NT2/D1 (cell line): ENCODE measurements at regions not wholly inside any gene's neighbourhood (a gene's known extent, or its start where the extent isn't known, plus 50 kb on each side); places are given as distances from the start of the nearest gene placed in this dataset.

Source experiments
- DNase-seq: peaks from one replicate; pipeline ENCODE4 v3.0.0-alpha.2; 2011; ENCODE audit warnings: low read depth, low spot score
- H3K27me3 ChIP-seq: 2 replicates; pipeline ENCODE4 v1.6.0; 2011; ENCODE audit warnings: mild to moderate bottlenecking; ENCODE audit not compliant: insufficient read length, insufficient read depth
- H3K36me3 ChIP-seq: 2 replicates; pipeline ENCODE4 v1.6.1; 2011; ENCODE audit warnings: mild to moderate bottlenecking, low read length, mixed read lengths; ENCODE audit not compliant: insufficient read depth, insufficient read length
- H3K4me1 ChIP-seq: 2 replicates; pipeline ENCODE4 v1.5.1; 2011; ENCODE audit not compliant: insufficient read depth, insufficient read length
- H3K4me3 ChIP-seq: 2 replicates; pipeline ENCODE4 v1.5.1; 2011; ENCODE audit warnings: low read depth; ENCODE audit not compliant: insufficient read length
- H3K9ac ChIP-seq: 2 replicates; pipeline ENCODE4 v1.6.0; 2011; ENCODE audit warnings: low read depth; ENCODE audit not compliant: insufficient read length
- H3K9me3 ChIP-seq: 2 replicates; pipeline ENCODE4 v1.5.1; 2011; ENCODE audit warnings: mild to moderate bottlenecking, low read length; ENCODE audit not compliant: insufficient read depth
- SUZ12 ChIP-seq: IDR thresholded peaks from 2 replicates; pipeline ENCODE4 v1.6.1; 2011; ENCODE audit not compliant: insufficient read length, insufficient read depth; ENCODE audit errors: extremely low read depth
- YY1 ChIP-seq: IDR thresholded peaks from 2 replicates; pipeline ENCODE4 v1.6.1; 2011; ENCODE audit not compliant: insufficient read length, insufficient read depth
- ZNF274 ChIP-seq: IDR thresholded peaks from 2 replicates; pipeline ENCODE4 v1.6.1; 2011; ENCODE audit warnings: mild to moderate bottlenecking, low read depth, low read length

GRCh38 chr9:36728651-36729520 is 156.2 kb downstream of the MELK start:
- TF ChIP-seq YY1 (no peak), ZNF274 (no peak), SUZ12 (no peak)

DNA sequence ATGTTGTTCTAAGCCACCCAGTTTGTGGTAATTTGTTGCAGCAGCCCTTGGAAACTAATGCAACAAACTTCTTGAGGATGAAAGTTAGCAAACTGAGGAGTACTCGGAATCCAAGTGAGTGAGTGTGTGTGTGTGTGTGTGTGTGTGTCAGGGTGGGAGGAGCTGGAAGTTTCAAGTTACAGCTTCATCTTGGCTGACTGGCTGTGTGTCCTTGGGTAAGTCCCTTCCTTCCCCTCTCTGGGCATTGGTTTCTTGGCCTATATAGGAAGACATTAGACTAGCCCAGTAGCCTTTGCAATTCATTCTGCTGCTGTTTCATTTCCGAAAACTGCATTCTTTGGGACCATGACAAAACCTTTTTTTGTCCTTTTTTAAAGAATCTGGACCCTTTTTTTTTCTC is 157.2 kb downstream of the MELK start:
- Histone ChIP-seq H3K9me3 (0 out of 2 replicates have a peak, but pooled peaks cover 5% of the 10 kb centered on the region), H3K9ac (no peak overlapping the region), H3K4me1 (peaks cover 5% of the 10 kb centered on the region), H3K4me3 (no peak overlapping the region), H3K27me3 (no peaks in the 10 kb centered on the region), H3K36me3 (no peaks in the 10 kb centered on the region)
- TF ChIP-seq SUZ12: no peak
- TF ChIP-seq ZNF274: no peak
- no peak for TF ChIP-seq YY1
- DNase-seq: no peak

More at GRCh38 chr9:36728651-36729520, 156.2 kb downstream of the MELK start:
- Histone ChIP-seq H3K4me1 (peaks cover 5% of the 10 kb centered on the region), H3K36me3 (no peaks in the 10 kb centered on the region), H3K9me3 (0 out of 2 replicates have a peak, but pooled peaks cover 5% of the 10 kb centered on the region), H3K27me3 (no peaks in the 10 kb centered on the region), H3K4me3 (no peak overlapping the region), H3K9ac (no peak overlapping the region)
- DNase-seq: peak; percentile 85

DNA sequence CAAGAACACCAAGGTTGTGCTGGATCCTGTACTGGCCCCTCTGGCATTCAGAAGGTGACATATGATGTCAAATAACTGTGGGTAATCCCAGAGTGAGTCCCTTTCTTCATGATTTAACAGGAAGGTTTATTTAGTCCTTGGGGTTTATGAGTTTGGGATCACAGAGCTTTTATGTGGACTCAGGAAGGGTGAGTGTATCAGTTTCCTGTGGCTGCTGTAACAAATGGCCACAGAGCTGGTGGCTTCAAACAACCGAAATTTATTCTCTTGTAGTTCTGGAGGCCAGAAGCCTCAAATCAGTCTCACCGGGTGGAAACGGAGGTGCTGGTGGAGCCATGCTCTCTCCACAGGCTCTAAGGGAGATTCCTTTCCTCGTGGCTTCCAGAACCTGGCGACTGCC is 157.7 kb downstream of the MELK start:
- TF ChIP-seq SUZ12 (no peak), ZNF274 (no peak), YY1 (no peak)

GRCh38 chr9:36731068-36731956 is 158.6 kb downstream of the MELK start:
- H3K9me3 ChIP-seq: 0 out of 2 replicates have a peak, but pooled peaks cover 5% of the 10 kb centered on the region
- no peak for TF ChIP-seq SUZ12
- TF ChIP-seq YY1: no peak
- TF ChIP-seq ZNF274: no peak
- H3K27me3 ChIP-seq: no peaks in the 10 kb centered on the region
- H3K36me3 ChIP-seq: no peaks in the 10 kb centered on the region
- H3K4me3 ChIP-seq: no peak overlapping the region
- H3K4me1 ChIP-seq: peaks cover 5% of the 10 kb centered on the region
- no peak for DNase-seq
- H3K9ac ChIP-seq: no peak overlapping the region

More for the DNA sequence above, 157.7 kb downstream of the MELK start:
- H3K27me3 ChIP-seq: no peaks in the 10 kb centered on the region
- no peaks in the 10 kb centered on the region for H3K36me3 ChIP-seq
- no peak overlapping the region for H3K4me3 ChIP-seq
- 0 out of 2 replicates have a peak, but pooled peaks cover 5% of the 10 kb centered on the region for H3K9me3 ChIP-seq
- no peak overlapping the region for H3K9ac ChIP-seq
- H3K4me1 ChIP-seq: peaks cover 5% of the 10 kb centered on the region
- DNase-seq: no peak

DNA sequence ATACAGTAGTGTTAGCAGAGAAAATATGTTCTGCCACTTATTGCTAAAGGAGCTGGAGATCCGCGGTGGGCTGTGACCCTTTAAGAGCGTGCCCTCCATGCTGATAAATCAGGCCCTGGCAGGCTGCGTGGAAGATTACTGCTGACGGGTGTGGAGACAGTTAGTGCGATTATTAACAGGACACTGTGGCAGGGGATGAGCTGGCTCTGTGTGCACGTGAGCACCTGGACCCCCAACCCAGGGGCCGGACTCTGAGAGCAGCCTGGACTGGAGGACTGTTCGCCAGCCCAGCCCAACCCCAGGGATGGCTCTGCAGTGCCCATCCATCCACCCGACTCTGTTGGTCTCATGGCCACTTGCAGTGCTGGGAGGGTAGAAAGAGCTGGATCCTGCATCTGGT is 162.0 kb downstream of the MELK start:
- TF ChIP-seq YY1 (no peak), SUZ12 (no peak), ZNF274 (no peak)
- Histone ChIP-seq H3K9ac (no peak overlapping the region), H3K36me3 (no peaks in the 10 kb centered on the region), H3K9me3 (0 out of 2 replicates have a peak, but pooled peaks cover 5% of the 10 kb centered on the region), H3K27me3 (no peaks in the 10 kb centered on the region), H3K4me1 (peaks cover 5% of the 10 kb centered on the region), H3K4me3 (no peak overlapping the region)
- no peak for DNase-seq

- H3K4me3 ChIP-seq: no peak overlapping the region
These were observed 164.0 kb downstream of the MELK start for GRCh38 chr9:36736648-36737047.

More at GRCh38 chr9:36736648-36737047, 164.0 kb downstream of the MELK start:
- Histone ChIP-seq H3K36me3 (no peaks in the 10 kb centered on the region), H3K9me3 (no peaks in the 10 kb centered on the region), H3K27me3 (no peaks in the 10 kb centered on the region), H3K9ac (no peak overlapping the region), H3K4me1 (peaks cover 1% of the 10 kb centered on the region)
- no peak for DNase-seq
- no peak for TF ChIP-seq ZNF274
- TF ChIP-seq YY1: no peak
- no peak for TF ChIP-seq SUZ12
